ENCODE measurements at regions not wholly inside any gene's neighbourhood (a gene's known extent, or its start where the extent isn't known, plus 50 kb on each side); places are given as distances from the start of the nearest gene placed in this dataset.

DNA sequence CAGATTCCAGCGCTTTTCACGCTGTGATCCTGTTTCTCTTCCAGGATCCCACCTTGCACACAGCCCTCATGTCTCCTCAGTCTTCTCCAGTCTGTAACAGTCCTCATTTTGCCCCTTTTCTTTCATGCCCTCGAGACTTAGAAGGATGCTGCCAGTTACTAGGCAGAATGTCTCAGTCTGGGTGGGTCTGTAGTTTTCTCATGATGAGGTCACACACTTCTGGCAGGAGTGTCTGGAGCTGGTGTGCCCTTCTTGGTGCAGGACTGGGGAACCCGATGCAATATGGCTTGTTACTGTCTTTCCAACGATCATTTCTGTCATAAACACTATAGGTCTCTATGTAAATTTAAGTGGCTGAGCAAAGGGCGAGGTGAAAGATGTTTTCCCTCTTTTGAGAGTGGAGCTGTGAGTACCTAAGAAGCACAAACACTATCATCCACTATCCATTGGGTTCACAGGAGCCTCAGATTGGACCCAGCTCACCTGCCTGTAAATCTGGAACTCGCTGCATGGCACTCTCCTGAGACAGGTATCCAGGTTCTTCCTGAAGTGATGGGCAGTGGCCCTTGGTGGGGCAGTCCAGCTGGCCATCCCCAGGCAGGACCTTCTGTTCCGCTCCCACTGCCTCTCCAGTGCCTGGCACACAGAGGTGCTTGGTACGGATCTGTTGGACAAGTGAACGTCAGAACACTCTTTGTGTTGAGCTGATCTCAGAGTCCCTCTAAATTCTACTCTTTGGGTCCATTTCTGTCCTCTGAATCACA is 64.3 kb upstream of the ZNF32 start:
- Histone ChIP-seq H3K36me3 (ENCODE audit: control insufficient read depth, insufficient read depth, low read length) (no peaks in the 10 kb centered on the region), H3K27me3 (ENCODE audit: control insufficient read depth, insufficient read depth, low read length) (no peaks in the 10 kb centered on the region), H3K4me3 (ENCODE audit: low read depth, low read length) (no peak overlapping the region)
- TF ChIP-seq, protein P1, sequence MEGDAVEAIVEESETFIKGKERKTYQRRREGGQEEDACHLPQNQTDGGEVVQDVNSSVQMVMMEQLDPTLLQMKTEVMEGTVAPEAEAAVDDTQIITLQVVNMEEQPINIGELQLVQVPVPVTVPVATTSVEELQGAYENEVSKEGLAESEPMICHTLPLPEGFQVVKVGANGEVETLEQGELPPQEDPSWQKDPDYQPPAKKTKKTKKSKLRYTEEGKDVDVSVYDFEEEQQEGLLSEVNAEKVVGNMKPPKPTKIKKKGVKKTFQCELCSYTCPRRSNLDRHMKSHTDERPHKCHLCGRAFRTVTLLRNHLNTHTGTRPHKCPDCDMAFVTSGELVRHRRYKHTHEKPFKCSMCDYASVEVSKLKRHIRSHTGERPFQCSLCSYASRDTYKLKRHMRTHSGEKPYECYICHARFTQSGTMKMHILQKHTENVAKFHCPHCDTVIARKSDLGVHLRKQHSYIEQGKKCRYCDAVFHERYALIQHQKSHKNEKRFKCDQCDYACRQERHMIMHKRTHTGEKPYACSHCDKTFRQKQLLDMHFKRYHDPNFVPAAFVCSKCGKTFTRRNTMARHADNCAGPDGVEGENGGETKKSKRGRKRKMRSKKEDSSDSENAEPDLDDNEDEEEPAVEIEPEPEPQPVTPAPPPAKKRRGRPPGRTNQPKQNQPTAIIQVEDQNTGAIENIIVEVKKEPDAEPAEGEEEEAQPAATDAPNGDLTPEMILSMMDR (IDR thresholded peaks at IDR 0.05; ENCODE audit: insufficient read depth, low read length, poor library complexity, severe bottlenecking) = no peak
- DNase-seq (ENCODE audit: low read depth) = no peak

DNA sequence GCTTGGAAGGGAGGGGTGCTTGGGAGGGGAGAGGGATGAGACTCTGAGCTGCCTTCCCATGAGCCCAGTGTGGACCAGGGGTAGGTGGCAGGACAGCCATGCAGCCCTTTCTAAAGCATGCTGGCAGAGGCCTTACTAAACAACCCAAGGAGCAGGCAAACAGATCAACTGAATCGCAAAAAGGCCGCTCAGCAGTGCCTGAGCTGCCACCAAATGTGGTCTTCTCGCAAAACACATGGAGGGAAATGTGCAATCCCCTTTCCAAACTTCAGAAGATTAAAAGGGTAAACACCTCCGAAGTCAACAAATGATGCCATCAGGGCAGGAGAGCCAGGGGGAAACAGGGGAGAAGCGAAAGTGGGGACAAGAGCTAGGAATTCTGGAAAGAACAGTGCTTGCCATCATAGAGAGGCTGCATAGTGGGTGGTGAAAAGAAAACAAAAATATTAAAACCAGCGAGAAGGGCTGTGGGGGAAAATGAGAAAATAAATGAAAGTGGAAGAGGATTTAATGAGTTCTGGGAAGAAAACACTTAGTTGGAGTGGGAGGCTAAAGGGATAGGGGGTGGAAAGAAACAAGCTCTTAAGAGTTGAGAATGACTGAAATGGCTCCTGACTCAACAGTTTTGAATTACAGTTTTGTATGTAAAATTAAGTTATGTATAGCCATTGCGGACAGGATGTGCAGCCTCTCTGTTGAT is 62.2 kb upstream of the ZNF32 start:
- TF ChIP-seq, protein P1 (IDR thresholded peaks at IDR 0.05; ENCODE audit: insufficient read depth, low read length, poor library complexity, severe bottlenecking) = no peak
- no peaks in the 10 kb centered on the region for H3K27me3 ChIP-seq (ENCODE audit: control insufficient read depth, insufficient read depth, low read length)
- H3K4me3 ChIP-seq (ENCODE audit: low read depth, low read length) = no peak overlapping the region
- no peak for DNase-seq (ENCODE audit: low read depth)
- H3K36me3 ChIP-seq (ENCODE audit: control insufficient read depth, insufficient read depth, low read length) = no peaks in the 10 kb centered on the region

DNA sequence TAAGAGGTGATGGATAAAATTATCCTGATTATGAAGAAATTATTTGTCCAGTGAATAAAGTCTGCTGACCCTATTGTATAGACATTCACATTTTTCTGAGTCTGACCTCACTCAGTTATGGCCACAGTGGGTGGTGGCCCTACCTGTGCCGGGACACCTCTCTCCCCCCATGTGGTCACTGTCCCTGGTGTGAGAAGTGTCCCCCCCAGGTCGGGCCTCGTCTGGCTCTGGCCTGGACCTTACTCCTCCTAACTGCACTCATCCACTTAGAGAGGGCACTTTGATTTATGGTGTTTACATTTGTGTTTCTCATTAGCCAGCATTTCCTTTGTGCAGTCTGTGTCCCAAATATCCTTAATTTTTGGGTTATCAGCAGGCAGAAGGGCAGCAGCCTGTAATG is 59.6 kb upstream of the ZNF32 start:
- TF ChIP-seq, protein P1 (IDR thresholded peaks at IDR 0.05; ENCODE audit: insufficient read depth, low read length, poor library complexity, severe bottlenecking) = no peak
- Histone ChIP-seq H3K36me3 (ENCODE audit: control insufficient read depth, insufficient read depth, low read length) (no peaks in the 10 kb centered on the region), H3K4me3 (ENCODE audit: low read depth, low read length) (no peak overlapping the region), H3K27me3 (ENCODE audit: control insufficient read depth, insufficient read depth, low read length) (no peaks in the 10 kb centered on the region)
- DNase-seq (ENCODE audit: low read depth) = no peak

DNA sequence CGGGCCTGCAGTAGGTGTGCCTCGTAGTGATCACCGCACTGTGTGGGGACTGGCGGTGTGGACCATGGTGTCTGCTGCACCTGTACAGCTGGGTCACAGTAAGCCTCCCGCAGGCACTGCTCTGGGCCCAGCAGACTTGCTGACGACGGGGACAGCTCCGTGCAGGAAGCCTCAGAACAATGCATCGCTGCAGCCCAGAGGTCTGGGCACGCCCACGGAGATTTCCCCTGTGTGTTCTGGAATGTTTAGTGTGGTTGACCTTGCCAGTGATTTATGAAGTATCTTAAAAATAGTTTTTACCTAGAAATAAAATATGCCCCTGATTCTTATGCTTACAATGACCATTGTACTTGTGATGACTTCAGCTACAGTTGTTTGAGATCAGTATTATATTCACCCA is 59.1 kb upstream of the ZNF32 start:
- DNase-seq (ENCODE audit: low read depth) = no peak
- Histone ChIP-seq H3K36me3 (ENCODE audit: control insufficient read depth, insufficient read depth, low read length) (no peaks in the 10 kb centered on the region), H3K27me3 (ENCODE audit: control insufficient read depth, insufficient read depth, low read length) (no peaks in the 10 kb centered on the region), H3K4me3 (ENCODE audit: low read depth, low read length) (no peak overlapping the region)
- TF ChIP-seq, protein P1 (IDR thresholded peaks at IDR 0.05; ENCODE audit: insufficient read depth, low read length, poor library complexity, severe bottlenecking) = no peak

DNA sequence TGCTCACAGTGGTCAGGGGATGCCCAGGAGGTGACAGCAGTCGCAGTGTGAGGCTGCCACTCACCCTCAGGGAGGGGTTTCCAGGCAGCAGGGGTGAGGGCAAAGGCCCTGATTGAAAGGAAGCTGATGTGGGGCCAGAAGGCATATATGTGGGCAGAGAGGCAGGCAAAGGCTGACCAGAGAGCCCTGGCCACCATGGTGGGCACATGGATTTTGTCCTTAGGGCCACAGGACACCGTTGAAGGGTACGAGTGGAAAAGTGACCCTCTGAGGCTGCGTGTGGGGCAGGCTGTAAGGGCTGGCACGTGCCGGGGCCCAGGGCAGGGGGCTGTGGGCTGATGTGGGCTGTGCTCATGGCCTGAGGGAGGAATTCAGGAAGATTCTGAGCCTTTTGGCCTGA is 57.5 kb upstream of the ZNF32 start:
- DNase-seq (ENCODE audit: low read depth) = no peak
- TF ChIP-seq, protein P1 (IDR thresholded peaks at IDR 0.05; ENCODE audit: insufficient read depth, low read length, poor library complexity, severe bottlenecking) = no peak
- no peaks in the 10 kb centered on the region for H3K36me3 ChIP-seq (ENCODE audit: control insufficient read depth, insufficient read depth, low read length)
- no peak overlapping the region for H3K4me3 ChIP-seq (ENCODE audit: low read depth, low read length)
- H3K27me3 ChIP-seq (ENCODE audit: control insufficient read depth, insufficient read depth, low read length) = no peaks in the 10 kb centered on the region

All from kidney epithelial cell (primary cell).